Urothelium cell line (cell line): ENCODE measurements at regions not wholly inside any gene's neighbourhood (a gene's known extent, or its start where the extent isn't known, plus 50 kb on each side); places are given as distances from the start of the nearest gene placed in this dataset.
"Not testable (repeated sequence)": the region's sequence is repeated elsewhere in the genome, so short reads cannot be mapped to it uniquely, and the experiment has no call there.

Experiments
- DNase-seq: peaks from one replicate; pipeline ENCODE4 v3.0.0; 2011; ENCODE audit warnings: low spot score, mixed read lengths
- FAIRE-seq: peaks from 2 replicates; lab custom pipeline; 2011; peaks lifted over from hg19 to GRCh38; lab: Jason Lieb, UNC

GRCh38 chr4:72701987-72702819 is 133.2 kb upstream of the ADAMTS3 start:
- DNase-seq (peak; percentile 57), FAIRE-seq (no peak)

- FAIRE-seq: no peak
Observed at GRCh38 chr4:72690771-72691170, 121.8 kb upstream of the ADAMTS3 start.

GRCh38 chr4:72689923-72690322 is 120.9 kb upstream of the ADAMTS3 start:
- FAIRE-seq (no peak), DNase-seq (no peak)

More at GRCh38 chr4:72690771-72691170, 121.8 kb upstream of the ADAMTS3 start:
- DNase-seq: no peak

GRCh38 chr4:72686390-72686789 is 117.4 kb upstream of the ADAMTS3 start:
- DNase-seq, FAIRE-seq: not testable (repeated sequence)

GRCh38 chr4:72679666-72680065 is 110.6 kb upstream of the ADAMTS3 start:
- DNase-seq (no peak), FAIRE-seq (no peak)

- FAIRE-seq (no peak), DNase-seq (no peak)
Observed at GRCh38 chr4:72677886-72678285, 108.9 kb upstream of the ADAMTS3 start.

- no peak for DNase-seq
- no peak for FAIRE-seq
Observed at GRCh38 chr4:72677265-72677664, 108.2 kb upstream of the ADAMTS3 start.

GRCh38 chr4:72671980-72672379 is 103.0 kb upstream of the ADAMTS3 start:
- no peak for FAIRE-seq
- no peak for DNase-seq

GRCh38 chr4:72670521-72670920 is 101.5 kb upstream of the ADAMTS3 start:
- FAIRE-seq (no peak), DNase-seq (no peak)

- no peak for FAIRE-seq
- no peak for DNase-seq
Observed at GRCh38 chr4:72666910-72667309, 97.9 kb upstream of the ADAMTS3 start.

- peak; percentile 52 for FAIRE-seq
- no peak for DNase-seq
Observed at GRCh38 chr4:72665171-72665968, 96.3 kb upstream of the ADAMTS3 start.

GRCh38 chr4:72663828-72664227 is 94.8 kb upstream of the ADAMTS3 start:
- no peak for FAIRE-seq
- DNase-seq: no peak

GRCh38 chr4:72661830-72662229 is 92.8 kb upstream of the ADAMTS3 start:
- FAIRE-seq (no peak), DNase-seq (no peak)

- no peak for DNase-seq
Observed at GRCh38 chr4:72641611-72642010, 72.6 kb upstream of the ADAMTS3 start.

GRCh38 chr4:72636866-72637265 is 67.8 kb upstream of the ADAMTS3 start:
- not testable (repeated sequence) for FAIRE-seq, DNase-seq

More at GRCh38 chr4:72641611-72642010, 72.6 kb upstream of the ADAMTS3 start:
- FAIRE-seq: no peak

GRCh38 chr4:72635931-72636330 is 66.9 kb upstream of the ADAMTS3 start:
- FAIRE-seq, DNase-seq: not testable (repeated sequence)

- not testable (repeated sequence) for FAIRE-seq, DNase-seq
Observed at GRCh38 chr4:72632253-72632652, 63.2 kb upstream of the ADAMTS3 start.

GRCh38 chr4:72631296-72631695 is 62.3 kb upstream of the ADAMTS3 start:
- FAIRE-seq (peak; percentile 89), DNase-seq (peak; percentile 94)

- no peak for FAIRE-seq
Observed at GRCh38 chr4:72629540-72629939, 60.5 kb upstream of the ADAMTS3 start.

GRCh38 chr4:72627723-72628122 is 58.7 kb upstream of the ADAMTS3 start:
- DNase-seq (no peak), FAIRE-seq (no peak)

More at GRCh38 chr4:72629540-72629939, 60.5 kb upstream of the ADAMTS3 start:
- DNase-seq: peak; percentile 32
